HEK293 (cell line): ENCODE measurements at regions not wholly inside any gene's neighbourhood (a gene's known extent, or its start where the extent isn't known, plus 50 kb on each side); places are given as distances from the start of the nearest gene placed in this dataset.

Experiments
- BCL11A ChIP-seq: fragments of 450-650 bp; formaldehyde crosslinking; IDR thresholded peaks from 2 replicates; pipeline ENCODE4 v1.5.1; 2016; ENCODE audit warnings: low read depth, missing biosample characterization, missing genetic modification characterization
- ZNF19 ChIP-seq: fragments of 450-650 bp; formaldehyde crosslinking; IDR thresholded peaks from 2 replicates; pipeline ENCODE4; 2016; ENCODE audit warnings: missing biosample characterization, missing genetic modification characterization, low read depth
- TF ChIP-seq, protein P1 (sequence below): IDR thresholded peaks from 2 replicates; pipeline ENCODE4 v1.6.1; 2011; ENCODE audit warnings: mild to moderate bottlenecking, low read depth, low read length, borderline replicate concordance

DNA sequence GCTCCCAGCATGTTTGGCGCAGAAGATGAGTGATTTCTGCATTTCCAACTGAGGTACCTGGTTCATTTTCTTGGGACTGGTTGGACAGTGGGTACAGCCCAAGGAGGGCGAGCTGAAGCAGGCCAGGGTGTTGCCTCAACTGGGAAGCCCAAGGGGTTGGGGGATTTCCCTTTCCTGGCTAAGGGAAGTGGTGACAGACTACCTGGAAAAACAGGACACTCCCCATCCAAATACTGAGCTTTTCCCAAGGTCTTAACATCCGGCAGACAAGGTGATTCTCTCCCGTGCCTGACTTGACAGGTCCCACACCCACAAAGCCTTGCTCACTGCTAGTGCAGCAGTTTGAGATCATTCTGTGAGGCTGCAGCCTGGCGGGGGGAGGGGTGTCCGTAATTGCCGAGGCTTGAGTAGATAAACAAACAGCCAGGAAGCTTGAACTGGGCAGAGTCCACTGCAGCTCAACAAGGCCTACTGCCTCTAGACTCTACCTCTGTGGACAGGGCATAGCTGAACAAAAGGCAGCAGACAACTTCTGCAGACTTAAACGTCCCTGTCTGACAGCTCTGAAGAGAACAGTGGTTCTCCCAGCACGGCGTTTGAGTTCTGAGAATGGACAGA, 307.7 kb upstream of the ARSJ start:
- TF ChIP-seq BCL11A (tag by site-specific recombination) (no peak), ZNF19 (tag by site-specific recombination) (no peak)
- TF ChIP-seq, protein P1, sequence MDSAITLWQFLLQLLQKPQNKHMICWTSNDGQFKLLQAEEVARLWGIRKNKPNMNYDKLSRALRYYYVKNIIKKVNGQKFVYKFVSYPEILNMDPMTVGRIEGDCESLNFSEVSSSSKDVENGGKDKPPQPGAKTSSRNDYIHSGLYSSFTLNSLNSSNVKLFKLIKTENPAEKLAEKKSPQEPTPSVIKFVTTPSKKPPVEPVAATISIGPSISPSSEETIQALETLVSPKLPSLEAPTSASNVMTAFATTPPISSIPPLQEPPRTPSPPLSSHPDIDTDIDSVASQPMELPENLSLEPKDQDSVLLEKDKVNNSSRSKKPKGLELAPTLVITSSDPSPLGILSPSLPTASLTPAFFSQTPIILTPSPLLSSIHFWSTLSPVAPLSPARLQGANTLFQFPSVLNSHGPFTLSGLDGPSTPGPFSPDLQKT, result no peak
